Body of pancreas (tissue), 4 donors: ENCODE measurements at regions not wholly inside any gene's neighbourhood (a gene's known extent, or its start where the extent isn't known, plus 50 kb on each side); places are given as distances from the start of the nearest gene placed in this dataset.

Source experiments
- ATAC-seq: fragments of 150-250 bp; one replicate; pipeline ENCODE4 v1.9.1; 2016
- DNase-seq, 4 donors: peaks; one replicate each; pipeline ENCODE4 v3.0.0-alpha.2; 2019
- H3K27ac ChIP-seq, 4 donors: fragments of 200-600 bp; sonication (generic); 1 replicate in 3 of 4; 2 replicates in 1 of 4; pipeline versions ENCODE4 v1.5.1 to v1.6.1; 2016 to 2019; ENCODE audit warnings: mild to moderate bottlenecking in 1 of 4, mixed read lengths in 1 of 4, moderate library complexity in 1 of 4
- H3K27me3 ChIP-seq, 2 donors: fragments of 200-600 bp; sonication (generic); one replicate each; pipeline ENCODE4 v1.6.0; 2016; ENCODE audit warnings: mild to moderate bottlenecking in 1 of 2
- H3K36me3 ChIP-seq, 2 donors: fragments of 200-600 bp; sonication (generic); replicated peaks in 1 of 2; 2 replicates each; pipeline ENCODE4 v1.5.1; 2016; ENCODE audit warnings: low read depth in 2 of 2; ENCODE audit not compliant: insufficient read depth in 1 of 2
- H3K4me1 ChIP-seq: fragments of 200-600 bp; sonication (generic); one replicate; pipeline ENCODE4 v1.6.0; 2016
- H3K4me3 ChIP-seq, 2 donors: fragments of 200-600 bp; sonication (generic); 1 replicate in 1 of 2; 2 replicates in 1 of 2; pipeline ENCODE4 v1.5.1; 2016 to 2019
- H3K9me3 ChIP-seq, 3 donors: fragments of 200-600 bp; sonication (generic); 1 replicate in 2 of 3; 2 replicates in 1 of 3; pipeline ENCODE4 v1.5.1; 2016
- POLR2A ChIP-seq, 3 donors: fragments of 450-650 bp; IDR thresholded peaks; one replicate each; pipeline ENCODE4 v1.6.1; 2016; ENCODE audit warnings: antibody characterized with exemption in 3 of 3, mild to moderate bottlenecking in 2 of 3
- WGBS, 2 donors: methylation state at CpG; one replicate each; pipeline ENCODE4 v1.1.5; 2017; 5-methylcytosine and 5-hydroxymethylcytosine counted together
- intact Hi-C: fragments of 100-400 bp; cut with DNase I; formaldehyde crosslinking; loops from one replicate; pipeline ENCODE4 v1.15.1; 2023
- TF ChIP-seq, protein P1 (sequence below), 7 experiments: fragments of 450-650 bp in 4 of 7; fragments of 200-600 bp in 3 of 7; sonication (generic) in 3 of 7; IDR thresholded peaks; one replicate each; pipeline ENCODE4 v1.5.1; 2016 to 2019; ENCODE audit warnings: antibody characterized with exemption in 7 of 7

DNA sequence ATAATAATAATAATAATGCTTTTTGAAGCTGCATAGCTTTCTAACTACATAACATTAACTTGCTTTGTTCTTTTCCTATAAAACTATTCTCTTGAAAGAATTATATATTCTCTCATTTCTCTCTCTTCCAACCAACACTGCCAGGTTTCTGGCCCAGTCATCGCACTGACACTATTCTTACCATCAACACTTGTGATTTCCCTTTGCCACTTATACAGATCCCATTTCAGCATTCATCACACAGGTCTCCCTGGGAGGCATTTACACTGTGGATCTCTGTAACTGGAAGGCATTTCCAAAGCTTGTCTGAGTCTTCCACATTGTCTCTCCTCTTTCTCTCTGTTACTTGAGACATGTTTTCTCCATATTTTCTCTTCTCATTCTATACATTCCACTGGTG, 777.8 kb upstream of the ACO1 start:
- H3K4me3 ChIP-seq, result no peak overlapping the region
- DNase-seq (no peak), ATAC-seq (no peak)
- no peaks in the 10 kb centered on the region for H3K36me3 ChIP-seq
- WGBS, 2 donors, result 77 to 80% methylated on average over 1 of the region's 1 CpG
- no peaks in the 10 kb centered on the region for H3K4me1 ChIP-seq
- no peaks in the 10 kb centered on the region for H3K27me3 ChIP-seq
- TF ChIP-seq, protein P1, sequence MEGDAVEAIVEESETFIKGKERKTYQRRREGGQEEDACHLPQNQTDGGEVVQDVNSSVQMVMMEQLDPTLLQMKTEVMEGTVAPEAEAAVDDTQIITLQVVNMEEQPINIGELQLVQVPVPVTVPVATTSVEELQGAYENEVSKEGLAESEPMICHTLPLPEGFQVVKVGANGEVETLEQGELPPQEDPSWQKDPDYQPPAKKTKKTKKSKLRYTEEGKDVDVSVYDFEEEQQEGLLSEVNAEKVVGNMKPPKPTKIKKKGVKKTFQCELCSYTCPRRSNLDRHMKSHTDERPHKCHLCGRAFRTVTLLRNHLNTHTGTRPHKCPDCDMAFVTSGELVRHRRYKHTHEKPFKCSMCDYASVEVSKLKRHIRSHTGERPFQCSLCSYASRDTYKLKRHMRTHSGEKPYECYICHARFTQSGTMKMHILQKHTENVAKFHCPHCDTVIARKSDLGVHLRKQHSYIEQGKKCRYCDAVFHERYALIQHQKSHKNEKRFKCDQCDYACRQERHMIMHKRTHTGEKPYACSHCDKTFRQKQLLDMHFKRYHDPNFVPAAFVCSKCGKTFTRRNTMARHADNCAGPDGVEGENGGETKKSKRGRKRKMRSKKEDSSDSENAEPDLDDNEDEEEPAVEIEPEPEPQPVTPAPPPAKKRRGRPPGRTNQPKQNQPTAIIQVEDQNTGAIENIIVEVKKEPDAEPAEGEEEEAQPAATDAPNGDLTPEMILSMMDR (IDR thresholded peaks at IDR 0.05), result no peak
- no peak for TF ChIP-seq POLR2A (IDR thresholded peaks at IDR 0.05)
- no peaks in the 10 kb centered on the region for H3K9me3 ChIP-seq
- no peak overlapping the region for H3K27ac ChIP-seq
- intact Hi-C loops, result no loop called here

DNA sequence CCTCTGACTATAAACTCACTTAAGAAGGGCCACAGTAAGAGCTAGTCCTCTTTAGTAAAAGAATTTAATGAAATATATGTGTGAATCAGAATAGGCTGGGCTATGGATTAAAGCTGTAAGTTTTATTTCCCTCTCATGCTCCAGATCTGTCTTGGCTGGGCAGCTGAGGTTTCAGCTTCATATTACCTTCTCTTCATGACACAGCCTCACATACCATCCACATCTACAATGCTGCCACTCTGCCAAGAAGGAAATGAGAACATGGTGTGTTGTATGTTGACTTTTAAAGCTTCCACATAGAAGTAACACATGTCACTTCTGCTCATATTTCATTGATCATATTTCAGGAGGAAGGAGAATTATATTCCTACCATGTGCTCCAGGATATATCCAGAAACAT, 776.0 kb upstream of the ACO1 start:
- H3K4me1 ChIP-seq, result no peaks in the 10 kb centered on the region
- DNase-seq, result no peak
- no peak overlapping the region for H3K4me3 ChIP-seq
- H3K27ac ChIP-seq, result no peak overlapping the region
- H3K36me3 ChIP-seq, result no peaks in the 10 kb centered on the region
- ATAC-seq, result no peak
- H3K27me3 ChIP-seq, result no peaks in the 10 kb centered on the region
- no peak for TF ChIP-seq POLR2A (IDR thresholded peaks at IDR 0.05)
- TF ChIP-seq, protein P1 (IDR thresholded peaks at IDR 0.05), result no peak
- no peaks in the 10 kb centered on the region for H3K9me3 ChIP-seq
- intact Hi-C loops, result no loop called here

DNA sequence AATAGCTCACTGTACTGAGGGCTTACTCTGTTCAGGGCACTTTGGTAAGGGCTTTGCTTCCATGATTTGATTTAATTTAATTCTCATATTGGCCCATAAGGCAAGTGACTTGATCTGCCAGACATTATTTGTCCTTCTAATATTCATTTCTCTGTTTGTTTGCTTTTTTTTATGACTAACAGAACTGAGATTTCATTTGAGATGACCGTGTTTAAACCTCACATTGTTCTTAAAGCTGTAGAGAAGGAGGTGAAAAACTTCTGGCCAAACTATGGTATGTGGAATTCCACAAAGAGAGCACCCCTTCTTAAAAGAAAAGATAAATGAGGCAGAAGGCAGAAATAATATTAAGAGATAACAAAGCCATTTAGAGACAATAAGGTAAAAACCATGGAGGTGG, 775.6 kb upstream of the ACO1 start:
- TF ChIP-seq, protein P1 (IDR thresholded peaks at IDR 0.05), result no peak
- no peak for TF ChIP-seq POLR2A (IDR thresholded peaks at IDR 0.05)
- Histone ChIP-seq H3K27me3 (no peaks in the 10 kb centered on the region), H3K9me3 (no peaks in the 10 kb centered on the region), H3K4me1 (no peaks in the 10 kb centered on the region), H3K36me3 (no peaks in the 10 kb centered on the region), H3K4me3 (no peak overlapping the region), H3K27ac (no peak overlapping the region)
- intact Hi-C loops, result no loop called here
- 14 to 22% methylated on average over 1 of the region's 1 CpG for WGBS, 2 donors
- DNase-seq, result no peak
- no peak for ATAC-seq

DNA sequence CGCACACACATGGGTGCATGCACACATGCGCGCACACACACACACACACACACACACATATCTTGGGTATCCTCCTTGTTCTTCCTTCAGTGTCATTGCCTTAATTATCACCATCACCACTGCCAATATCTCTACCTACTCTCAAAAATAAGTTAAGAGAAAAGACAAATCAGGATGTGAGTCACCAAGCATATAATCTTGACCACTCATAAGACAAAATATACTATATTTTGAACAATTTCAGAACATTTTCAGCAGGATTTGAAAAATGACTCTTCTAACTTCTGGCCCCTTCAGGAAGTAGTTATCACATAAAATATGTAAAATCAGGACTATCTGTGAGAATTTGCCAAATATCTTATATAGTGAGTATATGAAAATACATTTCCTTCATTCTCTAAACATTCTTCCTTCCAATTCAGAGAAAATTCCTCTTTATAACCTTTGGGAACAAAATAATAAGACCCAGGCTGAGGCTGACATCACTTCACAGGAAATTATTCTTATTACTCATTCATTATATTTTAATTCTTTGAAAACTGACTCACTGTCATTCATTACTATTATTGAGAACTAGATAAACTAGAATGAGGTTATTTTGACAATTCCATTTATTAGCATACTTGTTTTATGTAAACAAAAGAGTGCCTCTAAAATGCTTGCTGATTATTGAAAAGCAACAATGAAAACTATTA, 772.0 kb upstream of the ACO1 start:
- Histone ChIP-seq H3K4me1 (no peaks in the 10 kb centered on the region), H3K9me3 (no peaks in the 10 kb centered on the region), H3K4me3 (no peak overlapping the region), H3K36me3 (no peaks in the 10 kb centered on the region), H3K27ac (no peak overlapping the region), H3K27me3 (no peaks in the 10 kb centered on the region)
- ATAC-seq (no peak), DNase-seq (no peak)
- intact Hi-C loops, result no loop called here
- TF ChIP-seq POLR2A (IDR thresholded peaks at IDR 0.05), result no peak
- TF ChIP-seq, protein P1 (IDR thresholded peaks at IDR 0.05), result no peak
- 76 to 88% methylated on average over 3 of the region's 3 CpGs for WGBS, 2 donors

DNA sequence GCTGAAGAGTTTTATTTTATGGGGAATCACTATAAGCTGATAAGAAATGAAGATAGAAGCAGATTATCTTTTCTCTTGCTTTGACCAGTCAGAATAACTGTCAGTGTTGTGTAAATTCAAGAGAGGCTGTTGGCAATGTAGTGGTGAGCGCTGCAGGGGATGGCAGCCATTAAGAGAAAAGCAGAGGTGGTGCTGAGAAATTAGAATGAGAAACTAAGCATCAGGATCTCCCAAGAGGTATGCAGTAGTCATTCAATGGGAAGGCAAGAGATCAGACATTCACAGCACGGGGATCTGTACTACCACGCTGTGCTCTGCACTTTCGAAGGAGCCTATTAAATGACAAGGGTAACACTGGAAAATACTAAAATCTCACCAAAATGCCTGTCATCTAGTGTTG, 768.5 kb upstream of the ACO1 start:
- Histone ChIP-seq H3K9me3 (no peaks in the 10 kb centered on the region), H3K27ac (no peak overlapping the region), H3K36me3 (no peaks in the 10 kb centered on the region), H3K4me1 (no peaks in the 10 kb centered on the region), H3K4me3 (no peak overlapping the region), H3K27me3 (no peaks in the 10 kb centered on the region)
- intact Hi-C loops, result no loop called here
- DNase-seq (no peak), ATAC-seq (no peak)
- TF ChIP-seq, protein P1 (IDR thresholded peaks at IDR 0.05), result no peak
- no peak for TF ChIP-seq POLR2A (IDR thresholded peaks at IDR 0.05)
- WGBS, 2 donors, result 82% methylated on average over 4 of the region's 4 CpGs
